Naive thymus-derived CD8-positive, alpha-beta T cell (primary cell): ENCODE measurements at regions not wholly inside any gene's neighbourhood (a gene's known extent, or its start where the extent isn't known, plus 50 kb on each side); places are given as distances from the start of the nearest gene placed in this dataset.

Experiments used
- ATAC-seq, 2 donors: fragments of 150-1000 bp; cut with Tn5 transposase in 1 of 2; sonication (Bioruptor Pico), chemical (Tn5 transposase) in 1 of 2; 1 replicate in 1 of 2; 2 replicates in 1 of 2; pipeline ENCODE4 v1.10.0; 2021; ENCODE audit warnings: mild to moderate bottlenecking in 2 of 2, moderate library complexity in 2 of 2
- POLR2A ChIA-PET: fragments of 350-600 bp; sonication (Branson Sonifier 250); formaldehyde crosslinking; loops from one replicate; lab custom pipeline; 2021; ENCODE audit warnings: antibody characterized with exemption; lab: Charles Lee
- DNase-seq, 10 donors: peaks; one replicate each; pipeline versions ENCODE4 v3.0.0 to v3.0.0-alpha.2; 2020 to 2022
- H3K27ac Mint-ChIP-seq, 10 donors: one replicate each; pipeline ENCODE4 v1.8.0; 2020 to 2022; ENCODE audit warnings: mild to moderate bottlenecking in 10 of 10, mixed read lengths in 10 of 10, moderate library complexity in 4 of 10, inconsistent platforms in 1 of 10
- H3K27me3 Mint-ChIP-seq, 5 donors: one replicate each; pipeline ENCODE4 v1.8.0; 2021 to 2022; ENCODE audit warnings: mixed read lengths in 5 of 5
- H3K36me3 Mint-ChIP-seq, 3 donors: one replicate each; pipeline ENCODE4 v1.8.0; 2020 to 2022; ENCODE audit warnings: mixed read lengths in 3 of 3, mild to moderate bottlenecking in 2 of 3, inconsistent platforms in 1 of 3
- H3K4me1 Mint-ChIP-seq, 4 donors: one replicate each; pipeline ENCODE4 v1.8.0; 2021 to 2022; ENCODE audit warnings: mixed read lengths in 4 of 4
- H3K4me3 Mint-ChIP-seq, 10 donors: one replicate each; pipeline ENCODE4 v1.8.0; 2020 to 2022; ENCODE audit warnings: mild to moderate bottlenecking in 10 of 10, mixed read lengths in 10 of 10, moderate library complexity in 6 of 10, inconsistent platforms in 1 of 10
- H3K9me3 Mint-ChIP-seq, 9 donors: one replicate each; pipeline ENCODE4 v1.8.0; 2020 to 2022; ENCODE audit warnings: mixed read lengths in 9 of 9, mild to moderate bottlenecking in 3 of 9, inconsistent platforms in 1 of 9, moderate library complexity in 1 of 9

GRCh38 chr5:117667105-117667504 is 1092.5 kb upstream of the SEMA6A start:
- no peak for DNase-seq
- H3K4me1 Mint-ChIP-seq = no peaks in the 10 kb centered on the region
- no peaks in the 10 kb centered on the region for H3K36me3 Mint-ChIP-seq
- no peak for ATAC-seq
- no peaks in the 10 kb centered on the region for H3K27me3 Mint-ChIP-seq
- peaks cover 0 to 25% (median 6%) of the 10 kb centered on the region in 9 donors for H3K9me3 Mint-ChIP-seq
- POLR2A ChIA-PET = no interaction called here
- H3K27ac Mint-ChIP-seq = no peak overlapping the region
- H3K4me3 Mint-ChIP-seq = no peak overlapping the region

- ATAC-seq = no peak
- Mint-ChIP-seq H3K27ac (no peak overlapping the region), H3K4me1 (no peaks in the 10 kb centered on the region), H3K4me3 (no peak overlapping the region), H3K27me3 (no peaks in the 10 kb centered on the region), H3K9me3 (peaks cover 0 to 15% (median 6%) of the 10 kb centered on the region in 9 donors), H3K36me3 (no peaks in the 10 kb centered on the region)
- POLR2A ChIA-PET = no interaction called here
- no peak for DNase-seq
These were observed 1090.5 kb upstream of the SEMA6A start for GRCh38 chr5:117665121-117665520.

- H3K9me3 Mint-ChIP-seq = peaks cover 0 to 20% (median 8%) of the 10 kb centered on the region in 9 donors
- POLR2A ChIA-PET = no interaction called here
- H3K4me3 Mint-ChIP-seq = no peak overlapping the region
- no peaks in the 10 kb centered on the region for H3K27me3 Mint-ChIP-seq
- no peak for ATAC-seq
- no peak for DNase-seq
- H3K27ac Mint-ChIP-seq = no peak overlapping the region
- no peaks in the 10 kb centered on the region for H3K4me1 Mint-ChIP-seq
- no peaks in the 10 kb centered on the region for H3K36me3 Mint-ChIP-seq
These were observed 1087.7 kb upstream of the SEMA6A start for GRCh38 chr5:117662361-117662760.

- no peak overlapping the region for H3K27ac Mint-ChIP-seq
- H3K4me1 Mint-ChIP-seq = no peaks in the 10 kb centered on the region
- DNase-seq (no peak), ATAC-seq (no peak)
- POLR2A ChIA-PET = no interaction called here
- H3K36me3 Mint-ChIP-seq = no peaks in the 10 kb centered on the region
- no peaks in the 10 kb centered on the region for H3K27me3 Mint-ChIP-seq
- no peak overlapping the region for H3K4me3 Mint-ChIP-seq
- H3K9me3 Mint-ChIP-seq = peaks cover 0 to 13% (median 3%) of the 10 kb centered on the region in 9 donors
These were observed 1082.9 kb upstream of the SEMA6A start for GRCh38 chr5:117657541-117657940.

- H3K27ac Mint-ChIP-seq = no peak overlapping the region
- H3K4me3 Mint-ChIP-seq = no peak overlapping the region
- POLR2A ChIA-PET = no interaction called here
- no peaks in the 10 kb centered on the region for H3K36me3 Mint-ChIP-seq
- H3K4me1 Mint-ChIP-seq = no peaks in the 10 kb centered on the region
- H3K27me3 Mint-ChIP-seq = no peaks in the 10 kb centered on the region
- DNase-seq (no peak), ATAC-seq (no peak)
- peaks cover 0 to 8% (median 2%) of the 10 kb centered on the region in 9 donors for H3K9me3 Mint-ChIP-seq
These were observed 1078.3 kb upstream of the SEMA6A start for GRCh38 chr5:117652958-117653280.

GRCh38 chr5:117652036-117652957 is 1077.7 kb upstream of the SEMA6A start:
- no peak for ATAC-seq
- POLR2A ChIA-PET = no interaction called here
- Mint-ChIP-seq H3K4me1 (no peaks in the 10 kb centered on the region), H3K36me3 (no peaks in the 10 kb centered on the region), H3K27ac (no peak overlapping the region), H3K27me3 (no peaks in the 10 kb centered on the region), H3K9me3 (peaks cover 0 to 8% (median 2%) of the 10 kb centered on the region in 9 donors), H3K4me3 (no peak overlapping the region)
- no peak for DNase-seq

GRCh38 chr5:117649821-117650220 is 1075.2 kb upstream of the SEMA6A start:
- Mint-ChIP-seq H3K4me3 (no peak overlapping the region), H3K27ac (no peak overlapping the region), H3K27me3 (no peaks in the 10 kb centered on the region), H3K36me3 (no peaks in the 10 kb centered on the region), H3K9me3 (peaks cover 0 to 15% (median 5%) of the 10 kb centered on the region in 9 donors), H3K4me1 (no peaks in the 10 kb centered on the region)
- POLR2A ChIA-PET = no interaction called here
- DNase-seq (no peak), ATAC-seq (no peak)

GRCh38 chr5:117645400-117645799 is 1070.8 kb upstream of the SEMA6A start:
- no peaks in the 10 kb centered on the region for H3K4me1 Mint-ChIP-seq
- POLR2A ChIA-PET = no interaction called here
- peaks cover 0 to 15% (median 3%) of the 10 kb centered on the region in 9 donors for H3K9me3 Mint-ChIP-seq
- H3K27ac Mint-ChIP-seq = no peak overlapping the region
- peaks cover 0 to 5% (median 0%) of the 10 kb centered on the region in 3 donors for H3K36me3 Mint-ChIP-seq
- no peaks in the 10 kb centered on the region for H3K27me3 Mint-ChIP-seq
- H3K4me3 Mint-ChIP-seq = no peak overlapping the region
- ATAC-seq = no peak
- no peak for DNase-seq

GRCh38 chr5:117638581-117638980 is 1064.0 kb upstream of the SEMA6A start:
- H3K4me1 Mint-ChIP-seq = no peaks in the 10 kb centered on the region
- no peaks in the 10 kb centered on the region for H3K27me3 Mint-ChIP-seq
- no peaks in the 10 kb centered on the region for H3K36me3 Mint-ChIP-seq
- no peak overlapping the region for H3K27ac Mint-ChIP-seq
- peaks cover 0 to 25% (median 0%) of the 10 kb centered on the region in 9 donors for H3K9me3 Mint-ChIP-seq
- H3K4me3 Mint-ChIP-seq = no peak overlapping the region
- ATAC-seq (no peak), DNase-seq (no peak)
- POLR2A ChIA-PET = no interaction called here

GRCh38 chr5:117633093-117633492 is 1058.5 kb upstream of the SEMA6A start:
- DNase-seq (no peak), ATAC-seq (no peak)
- Mint-ChIP-seq H3K9me3 (peaks cover 16 to 44% (median 27%) of the 10 kb centered on the region in 9 donors), H3K27ac (no peak overlapping the region), H3K4me1 (no peaks in the 10 kb centered on the region), H3K27me3 (no peaks in the 10 kb centered on the region), H3K4me3 (no peak overlapping the region), H3K36me3 (peaks cover 0 to 12% (median 0%) of the 10 kb centered on the region in 3 donors)
- POLR2A ChIA-PET = no interaction called here

- Mint-ChIP-seq H3K36me3 (no peaks in the 10 kb centered on the region), H3K4me1 (no peaks in the 10 kb centered on the region), H3K9me3 (peaks cover 3 to 23% (median 10%) of the 10 kb centered on the region in 9 donors), H3K27ac (no peak overlapping the region), H3K27me3 (no peaks in the 10 kb centered on the region), H3K4me3 (no peak overlapping the region)
- ATAC-seq (no peak), DNase-seq (no peak)
- POLR2A ChIA-PET = no interaction called here
These were observed 1049.6 kb upstream of the SEMA6A start for GRCh38 chr5:117624201-117624600.

- H3K36me3 Mint-ChIP-seq = no peaks in the 10 kb centered on the region
- H3K4me1 Mint-ChIP-seq = no peaks in the 10 kb centered on the region
- no peaks in the 10 kb centered on the region for H3K27me3 Mint-ChIP-seq
- ATAC-seq = no peak
- H3K27ac Mint-ChIP-seq = no peak overlapping the region
- POLR2A ChIA-PET = no interaction called here
- no peak overlapping the region for H3K4me3 Mint-ChIP-seq
- peaks cover 2 to 29% (median 10%) of the 10 kb centered on the region in 9 donors for H3K9me3 Mint-ChIP-seq
- DNase-seq = no peak
These were observed 1048.6 kb upstream of the SEMA6A start for GRCh38 chr5:117623042-117623805.

- H3K4me3 Mint-ChIP-seq = no peak overlapping the region
- ATAC-seq (no peak), DNase-seq (no peak)
- H3K27ac Mint-ChIP-seq = no peak overlapping the region
- peaks cover 0 to 31% (median 9%) of the 10 kb centered on the region in 9 donors for H3K9me3 Mint-ChIP-seq
- H3K36me3 Mint-ChIP-seq = no peaks in the 10 kb centered on the region
- POLR2A ChIA-PET = no interaction called here
- no peaks in the 10 kb centered on the region for H3K4me1 Mint-ChIP-seq
- no peaks in the 10 kb centered on the region for H3K27me3 Mint-ChIP-seq
These were observed 1047.3 kb upstream of the SEMA6A start for GRCh38 chr5:117621921-117622320.
